ENCODE measurements at regions not wholly inside any gene's neighbourhood (a gene's known extent, or its start where the extent isn't known, plus 50 kb on each side); places are given as distances from the start of the nearest gene placed in this dataset.

DNA sequence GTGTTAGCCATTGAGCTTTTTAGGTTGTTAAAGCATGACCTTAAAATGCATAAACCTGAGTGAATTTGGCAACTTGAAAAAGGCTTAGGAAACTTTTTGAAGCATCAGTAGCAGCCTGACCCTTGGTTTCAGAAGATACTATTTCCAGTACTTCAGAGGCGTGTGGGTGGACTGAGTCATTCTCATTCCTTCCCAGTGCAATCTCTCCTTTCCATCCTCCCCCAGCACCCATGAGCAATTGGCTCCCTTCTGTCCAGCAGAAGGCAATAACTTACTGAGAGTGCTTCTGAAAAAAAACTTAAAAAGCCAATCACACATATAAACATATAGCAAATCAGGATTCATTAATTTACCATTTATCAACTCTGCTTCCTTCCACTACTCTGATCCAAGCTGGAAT, 299.3 kb upstream of the STXBP6 start:
- TF ChIP-seq, protein P1, sequence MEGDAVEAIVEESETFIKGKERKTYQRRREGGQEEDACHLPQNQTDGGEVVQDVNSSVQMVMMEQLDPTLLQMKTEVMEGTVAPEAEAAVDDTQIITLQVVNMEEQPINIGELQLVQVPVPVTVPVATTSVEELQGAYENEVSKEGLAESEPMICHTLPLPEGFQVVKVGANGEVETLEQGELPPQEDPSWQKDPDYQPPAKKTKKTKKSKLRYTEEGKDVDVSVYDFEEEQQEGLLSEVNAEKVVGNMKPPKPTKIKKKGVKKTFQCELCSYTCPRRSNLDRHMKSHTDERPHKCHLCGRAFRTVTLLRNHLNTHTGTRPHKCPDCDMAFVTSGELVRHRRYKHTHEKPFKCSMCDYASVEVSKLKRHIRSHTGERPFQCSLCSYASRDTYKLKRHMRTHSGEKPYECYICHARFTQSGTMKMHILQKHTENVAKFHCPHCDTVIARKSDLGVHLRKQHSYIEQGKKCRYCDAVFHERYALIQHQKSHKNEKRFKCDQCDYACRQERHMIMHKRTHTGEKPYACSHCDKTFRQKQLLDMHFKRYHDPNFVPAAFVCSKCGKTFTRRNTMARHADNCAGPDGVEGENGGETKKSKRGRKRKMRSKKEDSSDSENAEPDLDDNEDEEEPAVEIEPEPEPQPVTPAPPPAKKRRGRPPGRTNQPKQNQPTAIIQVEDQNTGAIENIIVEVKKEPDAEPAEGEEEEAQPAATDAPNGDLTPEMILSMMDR (IDR thresholded peaks at IDR 0.05): no peak
- no peak for TF ChIP-seq POLR2A (IDR thresholded peaks at IDR 0.05)

Data from thyroid gland (tissue), 4 donors.